GM12892 (cell line): ENCODE measurements at regions not wholly inside any gene's neighbourhood (a gene's known extent, or its start where the extent isn't known, plus 50 kb on each side); places are given as distances from the start of the nearest gene placed in this dataset.

Source experiments
- POLR2A ChIP-seq: IDR thresholded peaks from 2 replicates; pipeline ENCODE4 v1.6.1; 2011; ENCODE audit warnings: low read depth, low read length, control low read depth
- POLR2AphosphoS5 ChIP-seq: IDR thresholded peaks from 2 replicates; pipeline ENCODE4 v1.6.1; 2011; ENCODE audit warnings: low read depth, low read length, control low read depth

- TF ChIP-seq POLR2AphosphoS5 (no peak), POLR2A (no peak)
Observed at GRCh38 chr14:98592611-98593170, 679.3 kb downstream of the BCL11B start.
